NCI-H2227 (cell line): ENCODE measurements at regions not wholly inside any gene's neighbourhood (a gene's known extent, or its start where the extent isn't known, plus 50 kb on each side); places are given as distances from the start of the nearest gene placed in this dataset.

Experiments used
- DNase-seq: peaks from one replicate; lab custom pipeline; 2025; ENCODE audit not compliant: unreplicated experiment; lab: John Stamatoyannopoulos, UW

DNA sequence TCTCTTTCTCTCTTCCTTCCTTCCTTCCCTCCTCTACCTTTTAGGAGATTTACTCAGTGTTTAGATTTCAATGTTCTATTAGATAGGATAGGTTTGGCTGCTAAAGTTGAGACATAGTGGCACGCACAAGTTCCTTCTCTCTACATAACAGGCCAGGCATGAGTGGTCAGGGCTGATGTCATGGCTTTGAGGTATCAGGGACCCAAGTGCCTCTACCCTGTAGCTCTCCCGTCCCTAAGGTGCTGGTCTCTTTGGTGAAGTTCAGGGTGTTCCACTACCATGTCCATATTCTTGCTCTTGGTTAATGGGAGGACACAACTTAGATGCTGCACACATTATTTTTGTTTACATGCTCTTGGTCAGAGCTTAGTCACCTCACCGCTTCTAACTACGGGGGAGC lies 245.3 kb downstream of the QKI start:
- no peak for DNase-seq

GRCh38 chr6:163655217-163656121 lies 241.0 kb downstream of the QKI start:
- DNase-seq: no peak

GRCh38 chr6:163651915-163652668 lies 237.6 kb downstream of the QKI start:
- DNase-seq: no peak

GRCh38 chr6:163651426-163651825 lies 236.9 kb downstream of the QKI start:
- DNase-seq: no peak

DNA sequence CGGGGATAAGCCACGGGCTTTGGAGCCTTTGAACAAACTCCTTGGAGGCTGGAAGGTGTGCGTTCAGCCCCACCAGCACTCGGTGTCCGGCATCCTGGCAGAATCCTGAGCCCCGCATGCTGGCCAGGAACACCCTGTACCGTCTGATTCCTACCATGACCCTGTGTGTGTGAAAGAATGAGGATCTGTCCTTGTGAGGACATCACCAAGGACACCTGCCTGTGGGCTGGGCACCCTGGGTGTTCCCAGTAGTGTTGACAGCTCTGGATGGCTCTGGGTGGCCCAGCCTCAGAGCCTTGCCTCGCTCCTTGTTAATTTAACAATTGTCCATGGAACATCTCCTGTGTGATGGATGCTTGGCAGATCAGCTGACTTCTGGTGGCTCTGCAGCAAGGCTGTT lies 234.3 kb downstream of the QKI start:
- no peak for DNase-seq

GRCh38 chr6:163647624-163648023 lies 233.1 kb downstream of the QKI start:
- no peak for DNase-seq

DNA sequence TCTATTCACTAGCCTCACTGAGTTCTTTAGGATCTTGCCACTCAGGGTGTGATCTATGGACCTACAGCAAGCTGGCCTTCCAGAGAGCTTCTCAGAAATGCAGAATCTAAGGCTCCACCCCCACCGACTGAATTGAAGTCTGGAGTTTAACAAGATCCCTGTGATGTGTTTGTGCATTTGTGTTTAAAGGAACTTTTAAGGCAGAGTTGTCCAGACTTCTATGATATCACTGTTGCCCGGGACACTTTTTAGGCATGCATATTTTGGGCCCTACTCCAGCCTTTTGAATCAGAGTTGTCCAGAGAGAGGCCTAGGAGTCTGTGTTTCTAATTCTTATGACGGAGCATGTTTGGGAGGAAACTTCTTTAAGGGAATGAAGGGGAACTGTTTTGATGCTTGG lies 232.3 kb downstream of the QKI start:
- DNase-seq: no peak

- no peak for DNase-seq
These were observed 231.6 kb downstream of the QKI start for GRCh38 chr6:163646133-163646532.

- no peak for DNase-seq
These were observed 231.0 kb downstream of the QKI start for GRCh38 chr6:163645560-163645959.

DNA sequence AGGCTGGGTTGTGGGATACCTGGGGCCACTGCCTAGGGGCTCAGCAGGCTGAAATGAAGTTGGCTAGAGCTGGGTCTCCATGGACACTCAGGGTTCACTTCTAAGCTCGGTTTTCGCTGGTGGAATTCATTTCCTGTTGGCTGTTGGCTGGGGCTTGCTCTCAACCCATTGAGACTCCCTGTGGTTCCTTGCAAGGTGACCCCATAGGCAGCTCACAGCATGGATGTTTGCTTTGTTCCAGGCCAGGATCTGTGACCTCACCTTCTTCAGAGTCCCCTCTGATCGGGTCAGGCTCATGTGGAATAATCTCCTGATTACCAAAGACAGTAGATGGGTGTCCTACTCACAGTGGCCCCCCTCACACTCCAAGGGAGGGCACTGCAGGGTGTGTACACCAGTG lies 229.3 kb downstream of the QKI start:
- DNase-seq: no peak

DNA sequence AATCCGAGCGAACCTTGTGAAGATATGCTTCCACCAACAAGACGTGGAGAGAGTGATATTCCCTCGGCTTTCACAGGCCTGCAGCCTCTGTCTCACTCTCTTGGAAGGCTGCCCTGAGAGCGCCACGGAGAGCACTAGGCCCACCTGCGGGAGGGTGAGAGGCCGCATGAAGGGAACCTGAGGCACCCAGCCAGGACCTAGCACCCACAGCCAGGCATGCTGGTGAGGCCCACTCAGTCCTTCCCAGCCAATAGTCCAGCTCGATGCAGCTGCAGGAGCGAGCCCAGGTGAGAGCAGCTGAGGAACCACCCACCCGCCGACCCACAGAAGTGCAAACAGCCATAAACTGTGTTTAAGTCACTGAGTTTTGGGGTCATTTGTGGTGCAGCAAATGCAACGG lies 227.2 kb downstream of the QKI start:
- DNase-seq: no peak

DNA sequence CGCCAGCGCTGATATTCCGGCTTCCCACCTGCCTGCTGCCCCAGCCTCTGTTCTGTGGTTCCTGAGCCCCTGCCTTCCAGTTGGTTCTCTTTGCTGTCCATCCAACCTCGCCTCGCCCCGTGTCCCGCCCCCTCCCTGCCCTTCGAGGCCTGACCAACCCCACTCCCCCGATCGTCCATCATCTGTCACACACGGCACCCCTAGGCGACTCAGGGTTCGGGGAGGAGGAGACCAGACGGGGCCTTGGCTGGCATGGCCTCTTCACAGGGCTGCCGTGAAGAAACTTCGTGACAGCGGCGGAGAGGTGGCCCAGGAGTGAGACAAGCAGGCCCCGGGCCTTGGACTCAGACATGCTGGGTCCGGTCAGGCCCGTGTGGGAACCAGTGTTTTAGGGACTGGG lies 226.1 kb downstream of the QKI start:
- no peak for DNase-seq

GRCh38 chr6:163637524-163637923 lies 223.0 kb downstream of the QKI start:
- DNase-seq: no peak

- no peak for DNase-seq
These were observed 221.3 kb downstream of the QKI start for GRCh38 chr6:163635731-163636364.

GRCh38 chr6:163635315-163635714 lies 220.8 kb downstream of the QKI start:
- DNase-seq: no peak

- no peak for DNase-seq
These were observed 220.0 kb downstream of the QKI start for GRCh38 chr6:163634211-163635171.

- DNase-seq: no peak
These were observed 216.5 kb downstream of the QKI start for GRCh38 chr6:163630991-163631390.

GRCh38 chr6:163630572-163630971 lies 216.1 kb downstream of the QKI start:
- no peak for DNase-seq

GRCh38 chr6:163630096-163630495 lies 215.6 kb downstream of the QKI start:
- no peak for DNase-seq
